ENCODE measurements at regions not wholly inside any gene's neighbourhood (a gene's known extent, or its start where the extent isn't known, plus 50 kb on each side); places are given as distances from the start of the nearest gene placed in this dataset.

GRCh38 chr2:120809609-120810440 lies 74.2 kb downstream of the GLI2 start:
- no peaks in the 10 kb centered on the region for H3K9me3 Mint-ChIP-seq
- DNase-seq (ENCODE audit: low spot score in 2 of 2, unreplicated experiment in 2 of 2) = no peak
- H3K36me3 Mint-ChIP-seq = peaks cover 6% of the 10 kb centered on the region
- H3K4me3 Mint-ChIP-seq = no peak overlapping the region
- H3K27ac Mint-ChIP-seq = no peak overlapping the region
- H3K27me3 Mint-ChIP-seq (ENCODE audit: low read depth) = no peaks in the 10 kb centered on the region
- TF ChIP-seq CTCF (IDR thresholded peaks at IDR 0.05; ENCODE audit: unreplicated experiment) = no peak
- no peaks in the 10 kb centered on the region for H3K4me1 Mint-ChIP-seq

GRCh38 chr2:120810639-120811038 lies 75.0 kb downstream of the GLI2 start:
- no peak for TF ChIP-seq CTCF (IDR thresholded peaks at IDR 0.05; ENCODE audit: unreplicated experiment)
- no peaks in the 10 kb centered on the region for H3K9me3 Mint-ChIP-seq
- H3K27me3 Mint-ChIP-seq (ENCODE audit: low read depth) = no peaks in the 10 kb centered on the region
- DNase-seq (ENCODE audit: low spot score in 2 of 2, unreplicated experiment in 2 of 2) = no peak
- peaks cover 6% of the 10 kb centered on the region for H3K36me3 Mint-ChIP-seq
- H3K4me1 Mint-ChIP-seq = no peaks in the 10 kb centered on the region
- H3K4me3 Mint-ChIP-seq = no peak overlapping the region
- H3K27ac Mint-ChIP-seq = no peak overlapping the region

- H3K9me3 Mint-ChIP-seq = no peaks in the 10 kb centered on the region
- no peak overlapping the region for H3K27ac Mint-ChIP-seq
- no peaks in the 10 kb centered on the region for H3K27me3 Mint-ChIP-seq (ENCODE audit: low read depth)
- H3K36me3 Mint-ChIP-seq = peaks cover 6% of the 10 kb centered on the region
- peaks cover 5% of the 10 kb centered on the region for H3K4me1 Mint-ChIP-seq
- no peak overlapping the region for H3K4me3 Mint-ChIP-seq
- no peak for DNase-seq (ENCODE audit: low spot score in 2 of 2, unreplicated experiment in 2 of 2)
- no peak for TF ChIP-seq CTCF (IDR thresholded peaks at IDR 0.05; ENCODE audit: unreplicated experiment)
Observed at GRCh38 chr2:120812866-120813265, 77.2 kb downstream of the GLI2 start.

- Mint-ChIP-seq H3K4me1 (peaks cover 11% of the 10 kb centered on the region), H3K4me3 (no peak overlapping the region), H3K36me3 (peaks cover under 1% of the 10 kb centered on the region), H3K27ac (no peak overlapping the region), H3K27me3 (ENCODE audit: low read depth) (no peaks in the 10 kb centered on the region), H3K9me3 (no peaks in the 10 kb centered on the region)
- no peak for TF ChIP-seq CTCF (IDR thresholded peaks at IDR 0.05; ENCODE audit: unreplicated experiment)
- no peak for DNase-seq (ENCODE audit: low spot score in 2 of 2, unreplicated experiment in 2 of 2)
Observed at GRCh38 chr2:120814352-120814751, 78.7 kb downstream of the GLI2 start.

- Mint-ChIP-seq H3K9me3 (no peaks in the 10 kb centered on the region), H3K27me3 (ENCODE audit: low read depth) (no peaks in the 10 kb centered on the region), H3K36me3 (no peaks in the 10 kb centered on the region), H3K4me3 (no peak overlapping the region), H3K27ac (no peak overlapping the region), H3K4me1 (peaks cover 20% of the 10 kb centered on the region)
- no peak for DNase-seq (ENCODE audit: low spot score in 2 of 2, unreplicated experiment in 2 of 2)
- no peak for TF ChIP-seq CTCF (IDR thresholded peaks at IDR 0.05; ENCODE audit: unreplicated experiment)
Observed at GRCh38 chr2:120815292-120815691, 79.6 kb downstream of the GLI2 start.
